ENCODE measurements at regions not wholly inside any gene's neighbourhood (a gene's known extent, or its start where the extent isn't known, plus 50 kb on each side); places are given as distances from the start of the nearest gene placed in this dataset.
"Not testable (repeated sequence)": the region's sequence is repeated elsewhere in the genome, so short reads cannot be mapped to it uniquely, and the experiment has no call there.

GRCh38 chr13:111493468-111493867 is 173.0 kb downstream of the TEX29 start:
- 80 to 87% (median 84%) methylated on average over 6 of the region's 6 CpGs for WGBS, 5 donors
- peaks cover 0 to 7% (median 0%) of the 10 kb centered on the region in 7 donors for H3K27me3 ChIP-seq (replicated peaks in 1 of 7)
- DNase-seq, result no peak
- no peak overlapping the region for H3K27ac ChIP-seq
- H3K9me3 ChIP-seq, result peaks cover 0 to 25% (median 6%) of the 10 kb centered on the region in 8 donors
- no peaks in the 10 kb centered on the region for H3K4me1 ChIP-seq
- no peaks in the 10 kb centered on the region for H3K36me3 ChIP-seq
- H3K4me3 ChIP-seq, result no peak overlapping the region
- TF ChIP-seq CTCF (IDR thresholded peaks at IDR 0.05 in 8 of 11, conservative IDR thresholded peaks at IDR 0.05 in 3 of 11), result no peak
- no peak for TF ChIP-seq POLR2A (IDR thresholded peaks at IDR 0.05)
- intact Hi-C loops (cut with DNase I; ENCODE audit: low total_unique reads), result no loop called here

GRCh38 chr13:111494641-111495040 is 174.2 kb downstream of the TEX29 start:
- TF ChIP-seq POLR2A (IDR thresholded peaks at IDR 0.05) (no peak), POLR2AphosphoS5 (IDR thresholded peaks at IDR 0.05) (no peak), CTCF (IDR thresholded peaks at IDR 0.05 in 8 of 11, conservative IDR thresholded peaks at IDR 0.05 in 3 of 11) (no peak)
- Histone ChIP-seq H3K36me3 (no peaks in the 10 kb centered on the region), H3K4me3 (no peak overlapping the region), H3K27me3 (replicated peaks in 1 of 7) (peaks cover 0 to 2% (median 0%) of the 10 kb centered on the region in 7 donors), H3K4me1 (no peaks in the 10 kb centered on the region), H3K9me3 (peaks cover 0 to 17% (median 4%) of the 10 kb centered on the region in 8 donors), H3K27ac (no peak overlapping the region)
- intact Hi-C loops (cut with DNase I; ENCODE audit: low total_unique reads), result no loop called here
- WGBS, 5 donors, result 76 to 93% (median 84%) methylated on average over 12 of the region's 12 CpGs
- no peak for DNase-seq

DNA sequence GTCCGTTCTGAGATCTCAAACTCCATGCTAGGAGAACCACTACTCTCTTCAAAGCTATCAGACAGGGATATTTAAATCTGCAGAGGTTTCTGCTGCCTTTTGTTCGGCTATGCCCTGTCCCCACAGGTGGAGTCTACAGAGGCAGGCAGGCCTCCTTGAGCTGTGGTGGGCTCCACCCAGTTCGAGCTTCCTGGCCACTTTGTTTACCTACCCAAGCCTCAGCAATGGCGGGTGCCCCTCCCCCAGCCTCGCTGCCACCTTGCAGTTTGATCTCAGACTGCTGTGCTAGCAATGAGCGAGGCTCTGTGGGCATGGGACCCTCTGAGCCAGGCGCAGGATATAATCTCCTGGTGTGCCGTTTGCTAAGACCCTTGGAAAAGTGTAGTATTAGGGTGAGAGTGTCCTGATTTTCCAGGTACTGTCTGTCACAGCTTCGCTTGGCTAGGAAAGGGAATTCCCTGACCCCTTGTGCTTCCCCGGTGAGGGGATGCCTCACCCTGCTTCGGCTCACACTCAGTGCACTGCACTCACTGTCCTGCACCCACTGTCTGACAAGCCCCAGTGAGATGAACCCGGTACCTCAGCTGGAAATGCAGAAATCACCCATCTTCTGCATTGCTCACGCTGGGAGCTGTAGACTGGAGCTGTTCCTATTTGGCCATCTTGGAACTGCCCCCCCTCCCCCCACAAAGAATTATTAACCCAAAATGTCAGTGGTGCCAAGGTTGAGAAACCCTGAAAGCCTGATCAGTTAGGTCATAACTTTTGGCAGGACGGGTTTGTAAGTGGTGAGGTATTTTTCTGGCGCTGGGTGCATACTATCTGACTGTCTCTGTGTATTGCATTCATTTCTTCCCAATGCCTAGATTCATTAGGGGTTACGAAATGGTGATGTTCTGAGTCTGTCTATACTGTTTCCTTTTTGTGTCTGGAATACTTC is 181.4 kb downstream of the TEX29 start:
- WGBS, 5 donors, result 82 to 92% (median 82%) methylated on average over 15 to 16 of the region's 16 CpGs
- H3K27ac ChIP-seq; DNase-seq; H3K36me3 ChIP-seq; H3K4me3 ChIP-seq; H3K4me1 ChIP-seq; intact Hi-C loops (cut with DNase I; ENCODE audit: low total_unique reads): not testable (repeated sequence)
- Histone ChIP-seq H3K27me3 (replicated peaks in 1 of 7) (peaks cover 0 to 40% (median 0%) of the 10 kb centered on the region in 7 donors), H3K9me3 (peaks cover 0 to 13% (median 3%) of the 10 kb centered on the region in 8 donors)

- H3K4me1 ChIP-seq, result no peaks in the 10 kb centered on the region
- H3K4me3 ChIP-seq, result no peak overlapping the region
- H3K36me3 ChIP-seq, result no peaks in the 10 kb centered on the region
- WGBS, 5 donors, result 50 to 82% (median 66%) methylated on average over 6 of the region's 6 CpGs
- peaks cover 0 to 41% (median 0%) of the 10 kb centered on the region in 7 donors for H3K27me3 ChIP-seq (replicated peaks in 1 of 7)
- DNase-seq, result no peak
- H3K9me3 ChIP-seq, result peaks cover 0 to 13% (median 3%) of the 10 kb centered on the region in 8 donors
- TF ChIP-seq CTCF (IDR thresholded peaks at IDR 0.05 in 8 of 11, conservative IDR thresholded peaks at IDR 0.05 in 3 of 11), result no peak
- TF ChIP-seq POLR2AphosphoS5 (IDR thresholded peaks at IDR 0.05), result no peak
- no peak for TF ChIP-seq POLR2A (IDR thresholded peaks at IDR 0.05)
- intact Hi-C loops (cut with DNase I; ENCODE audit: low total_unique reads), result no loop called here
- H3K27ac ChIP-seq, result no peak overlapping the region
Measured at GRCh38 chr13:111502957-111503356, 182.5 kb downstream of the TEX29 start.

Data from spleen (tissue), 11 donors.